ENCODE measurements at regions not wholly inside any gene's neighbourhood (a gene's known extent, or its start where the extent isn't known, plus 50 kb on each side); places are given as distances from the start of the nearest gene placed in this dataset.

DNA sequence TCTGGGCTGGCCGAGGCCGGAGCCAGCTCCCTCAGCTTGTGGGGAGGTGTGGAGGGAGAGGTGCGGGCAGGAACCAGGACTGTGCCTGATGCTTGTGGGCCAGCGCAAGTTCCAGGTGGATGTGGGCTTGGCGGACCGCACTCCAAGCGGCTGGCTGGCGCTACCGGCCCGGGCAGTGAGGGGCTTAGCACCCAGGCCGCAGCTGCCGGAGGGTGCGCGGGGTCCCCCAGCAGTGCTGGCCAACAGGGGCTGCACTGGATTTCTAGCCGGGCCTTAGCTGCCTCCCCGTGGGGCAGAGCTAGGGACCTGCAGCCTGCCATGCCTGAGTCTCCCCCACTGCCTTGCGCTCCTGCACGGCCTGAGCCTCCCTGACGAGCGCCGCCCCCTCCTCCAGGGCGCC lies 242.8 kb downstream of the CCSER2 start:
- Histone ChIP-seq H3K9ac (ENCODE audit: low read depth, low read length) (no peak overlapping the region), H3K4me1 (ENCODE audit: control insufficient read depth, insufficient read depth, low read length) (peaks cover 3% of the 10 kb centered on the region), H3K4me3 (ENCODE audit: low read depth, low read length) (no peak overlapping the region), H3K9me3 (ENCODE audit: control insufficient read depth, insufficient read depth, low read length) (peaks cover 5% of the 10 kb centered on the region), H3K36me3 (ENCODE audit: control insufficient read depth, insufficient read depth, low read length) (peaks cover 4% of the 10 kb centered on the region), H3K27me3 (ENCODE audit: control insufficient read depth, insufficient read depth, low read length) (no peaks in the 10 kb centered on the region)

DNA sequence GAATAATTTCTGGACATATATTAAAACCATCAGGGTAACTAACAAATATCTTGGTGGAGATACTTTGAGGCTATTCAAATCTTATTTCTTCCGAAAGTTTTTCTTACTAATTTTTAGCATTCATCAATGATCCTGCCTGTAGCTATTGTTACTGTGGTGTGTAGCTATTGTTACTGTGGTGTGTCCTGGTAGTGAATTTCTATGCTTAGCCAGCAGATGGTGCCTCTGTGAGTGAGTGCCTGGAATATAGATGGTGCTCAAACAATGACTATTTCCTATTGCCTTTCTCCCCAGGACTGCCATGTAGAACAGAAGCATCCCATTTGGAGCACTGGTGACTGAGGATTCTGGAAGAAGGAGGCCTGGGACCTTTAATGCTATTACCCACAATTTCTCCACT lies 245.7 kb downstream of the CCSER2 start:
- Histone ChIP-seq H3K36me3 (ENCODE audit: control insufficient read depth, insufficient read depth, low read length) (peaks cover 4% of the 10 kb centered on the region), H3K9ac (ENCODE audit: low read depth, low read length) (no peak overlapping the region), H3K4me1 (ENCODE audit: control insufficient read depth, insufficient read depth, low read length) (no peaks in the 10 kb centered on the region)

DNA sequence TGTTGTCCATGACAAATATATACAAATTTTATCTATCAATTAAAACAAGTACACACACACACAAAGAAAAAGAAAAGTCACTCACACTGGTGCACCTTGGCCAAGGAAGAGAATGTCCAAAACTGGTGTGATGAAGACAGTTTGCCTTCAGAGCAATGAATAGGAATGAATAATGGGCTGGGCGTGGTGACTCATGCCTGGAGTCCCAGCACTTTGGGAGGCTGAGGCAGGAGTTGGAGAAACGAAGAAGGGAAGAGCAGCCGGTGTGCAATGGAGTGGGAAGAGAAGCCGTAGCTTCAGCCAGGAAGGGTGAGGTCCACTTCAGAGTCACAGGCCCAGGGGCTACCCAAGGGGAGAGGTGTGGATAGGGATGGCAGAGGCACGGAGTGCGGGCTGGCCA lies 253.6 kb downstream of the CCSER2 start:
- Histone ChIP-seq H3K9me3 (ENCODE audit: control insufficient read depth, insufficient read depth, low read length) (no peaks in the 10 kb centered on the region), H3K9ac (ENCODE audit: low read depth, low read length) (no peak overlapping the region), H3K4me3 (ENCODE audit: low read depth, low read length) (no peak overlapping the region), H3K36me3 (ENCODE audit: control insufficient read depth, insufficient read depth, low read length) (no peaks in the 10 kb centered on the region), H3K27me3 (ENCODE audit: control insufficient read depth, insufficient read depth, low read length) (no peaks in the 10 kb centered on the region), H3K4me1 (ENCODE audit: control insufficient read depth, insufficient read depth, low read length) (peaks cover 6% of the 10 kb centered on the region)

More for the DNA sequence above, 245.7 kb downstream of the CCSER2 start:
- peaks cover 5% of the 10 kb centered on the region for H3K9me3 ChIP-seq (ENCODE audit: control insufficient read depth, insufficient read depth, low read length)
- H3K4me3 ChIP-seq (ENCODE audit: low read depth, low read length) = no peak overlapping the region
- no peaks in the 10 kb centered on the region for H3K27me3 ChIP-seq (ENCODE audit: control insufficient read depth, insufficient read depth, low read length)

DNA sequence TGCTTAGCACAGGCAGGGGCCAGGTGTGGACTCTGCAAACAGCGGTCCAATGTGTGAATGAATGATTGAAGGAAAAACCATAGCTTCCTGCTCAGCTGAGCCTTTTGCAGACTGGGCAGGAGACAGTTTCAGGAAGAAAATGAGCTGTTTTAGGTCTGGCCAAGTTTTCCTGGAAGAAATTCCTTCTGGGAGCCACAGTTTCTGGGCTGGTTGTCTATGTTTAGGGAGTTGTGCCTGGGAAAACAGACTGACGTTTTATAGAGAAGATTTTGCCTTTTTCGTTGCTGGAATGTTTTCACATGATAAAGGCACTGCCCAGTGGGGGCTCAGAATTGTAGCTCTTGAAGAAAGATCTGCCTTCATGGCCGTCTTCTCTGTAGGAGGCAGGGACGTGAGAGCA lies 255.1 kb downstream of the CCSER2 start:
- Histone ChIP-seq H3K9ac (ENCODE audit: low read depth, low read length) (no peak overlapping the region), H3K36me3 (ENCODE audit: control insufficient read depth, insufficient read depth, low read length) (no peaks in the 10 kb centered on the region), H3K4me3 (ENCODE audit: low read depth, low read length) (no peak overlapping the region), H3K27me3 (ENCODE audit: control insufficient read depth, insufficient read depth, low read length) (no peaks in the 10 kb centered on the region), H3K4me1 (ENCODE audit: control insufficient read depth, insufficient read depth, low read length) (peaks cover 18% of the 10 kb centered on the region), H3K9me3 (ENCODE audit: control insufficient read depth, insufficient read depth, low read length) (no peaks in the 10 kb centered on the region)

DNA sequence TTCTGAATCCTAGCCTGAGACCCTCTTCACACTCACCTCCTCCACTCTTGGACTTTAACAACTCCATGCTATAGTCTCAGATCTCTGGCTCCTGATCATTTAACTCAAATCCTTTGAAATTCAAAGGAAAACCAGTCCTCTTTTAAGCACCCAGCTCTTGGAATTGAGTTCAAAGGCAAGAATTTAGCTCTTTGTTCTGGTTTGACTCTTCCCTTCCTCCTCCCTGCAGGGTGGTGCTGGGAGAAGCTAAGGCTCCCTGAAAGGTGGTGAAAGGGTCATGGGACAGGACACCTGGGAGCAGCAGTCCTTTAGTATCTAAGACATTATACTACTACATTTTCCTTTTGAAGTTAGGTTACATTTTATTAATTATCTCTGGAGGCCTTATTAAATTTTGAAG lies 259.4 kb downstream of the CCSER2 start:
- Histone ChIP-seq H3K9ac (ENCODE audit: low read depth, low read length) (no peak overlapping the region), H3K4me1 (ENCODE audit: control insufficient read depth, insufficient read depth, low read length) (peaks cover 18% of the 10 kb centered on the region), H3K27me3 (ENCODE audit: control insufficient read depth, insufficient read depth, low read length) (no peaks in the 10 kb centered on the region), H3K36me3 (ENCODE audit: control insufficient read depth, insufficient read depth, low read length) (no peaks in the 10 kb centered on the region), H3K9me3 (ENCODE audit: control insufficient read depth, insufficient read depth, low read length) (no peaks in the 10 kb centered on the region), H3K4me3 (ENCODE audit: low read depth, low read length) (no peak overlapping the region)

DNA sequence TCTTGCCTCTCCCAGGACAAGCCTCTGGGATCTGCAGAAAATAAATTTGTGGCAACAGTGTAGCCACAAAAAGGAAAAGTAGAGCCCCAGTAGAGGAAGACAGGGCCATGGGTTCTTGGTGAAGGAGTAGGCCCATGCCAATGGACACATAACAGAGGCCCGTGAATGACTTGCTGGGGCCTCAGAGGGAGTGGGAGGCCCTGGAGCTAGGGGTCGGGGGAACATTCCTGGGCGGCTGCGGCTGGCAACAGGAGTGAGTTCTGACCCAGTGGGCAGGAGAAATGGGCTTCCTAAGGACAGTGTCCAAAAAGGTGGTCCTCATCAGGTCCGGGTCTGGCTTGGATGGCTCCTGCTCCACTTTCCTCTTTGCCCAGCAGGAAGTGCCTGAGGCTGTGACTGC lies 260.0 kb downstream of the CCSER2 start:
- no peaks in the 10 kb centered on the region for H3K36me3 ChIP-seq (ENCODE audit: control insufficient read depth, insufficient read depth, low read length)
- no peaks in the 10 kb centered on the region for H3K9me3 ChIP-seq (ENCODE audit: control insufficient read depth, insufficient read depth, low read length)
- no peaks in the 10 kb centered on the region for H3K27me3 ChIP-seq (ENCODE audit: control insufficient read depth, insufficient read depth, low read length)
- H3K9ac ChIP-seq (ENCODE audit: low read depth, low read length) = no peak overlapping the region
- H3K4me3 ChIP-seq (ENCODE audit: low read depth, low read length) = no peak overlapping the region
- peaks cover 18% of the 10 kb centered on the region for H3K4me1 ChIP-seq (ENCODE audit: control insufficient read depth, insufficient read depth, low read length)

DNA sequence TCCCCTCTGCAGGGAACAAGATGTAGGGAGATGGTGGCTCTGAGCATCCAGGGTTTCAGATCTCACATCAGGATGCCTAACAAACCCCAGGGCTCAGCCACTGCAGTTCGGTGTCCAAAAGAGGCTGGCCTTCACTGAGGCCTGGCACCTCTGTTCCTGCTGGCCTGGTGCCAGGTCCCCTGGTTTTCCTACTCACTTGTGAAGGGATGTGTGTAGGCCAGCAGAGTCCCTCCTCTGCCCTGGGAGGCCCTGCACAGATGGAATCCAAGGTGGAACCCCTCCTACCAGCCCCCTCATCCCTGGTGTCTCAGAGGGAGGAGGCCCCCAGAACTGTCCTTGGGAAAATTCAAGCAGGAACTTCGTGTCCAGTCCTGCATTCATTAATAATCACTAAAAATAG lies 260.6 kb downstream of the CCSER2 start:
- no peak overlapping the region for H3K9ac ChIP-seq (ENCODE audit: low read depth, low read length)
- no peaks in the 10 kb centered on the region for H3K27me3 ChIP-seq (ENCODE audit: control insufficient read depth, insufficient read depth, low read length)
- H3K4me1 ChIP-seq (ENCODE audit: control insufficient read depth, insufficient read depth, low read length) = peaks cover 12% of the 10 kb centered on the region
- no peaks in the 10 kb centered on the region for H3K9me3 ChIP-seq (ENCODE audit: control insufficient read depth, insufficient read depth, low read length)
- no peaks in the 10 kb centered on the region for H3K36me3 ChIP-seq (ENCODE audit: control insufficient read depth, insufficient read depth, low read length)
- H3K4me3 ChIP-seq (ENCODE audit: low read depth, low read length) = no peak overlapping the region

DNA sequence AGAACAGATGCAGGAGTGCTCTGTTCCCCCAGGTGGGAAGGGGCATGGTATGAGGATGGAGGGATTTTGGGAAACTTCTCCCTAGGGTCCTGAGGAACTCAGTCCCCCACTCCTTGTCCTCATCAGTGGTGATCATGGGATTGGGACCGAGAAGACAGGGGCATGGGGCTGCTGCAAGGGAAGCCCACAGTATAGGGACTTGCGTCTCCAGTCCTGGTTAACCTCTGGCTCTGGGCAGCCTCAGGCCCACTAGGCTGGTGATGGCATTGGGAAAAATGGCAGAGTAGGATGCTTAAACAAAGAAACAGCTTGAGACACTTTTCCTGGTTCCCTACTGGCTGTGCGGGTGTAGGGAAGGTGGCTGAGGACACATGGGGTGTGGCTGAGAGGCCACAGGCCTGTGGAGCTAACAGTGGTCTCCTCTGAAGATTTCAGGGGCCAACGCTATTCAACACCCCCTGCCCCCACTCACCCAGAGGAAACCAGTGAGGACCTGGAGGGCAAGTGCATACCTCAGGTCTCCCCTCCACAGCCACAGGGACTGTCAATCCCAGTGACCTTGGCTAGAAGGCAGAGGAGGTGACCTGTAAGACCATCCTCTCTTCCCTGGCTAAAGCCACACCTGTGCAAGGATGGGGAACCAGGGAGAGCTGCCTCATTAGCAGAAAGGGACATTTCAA lies 261.3 kb downstream of the CCSER2 start:
- no peak overlapping the region for H3K4me3 ChIP-seq (ENCODE audit: low read depth, low read length)
- H3K27me3 ChIP-seq (ENCODE audit: control insufficient read depth, insufficient read depth, low read length) = no peaks in the 10 kb centered on the region
- H3K9me3 ChIP-seq (ENCODE audit: control insufficient read depth, insufficient read depth, low read length) = no peaks in the 10 kb centered on the region
- H3K9ac ChIP-seq (ENCODE audit: low read depth, low read length) = no peak overlapping the region
- peaks cover 12% of the 10 kb centered on the region for H3K4me1 ChIP-seq (ENCODE audit: control insufficient read depth, insufficient read depth, low read length)
- H3K36me3 ChIP-seq (ENCODE audit: control insufficient read depth, insufficient read depth, low read length) = no peaks in the 10 kb centered on the region

DNA sequence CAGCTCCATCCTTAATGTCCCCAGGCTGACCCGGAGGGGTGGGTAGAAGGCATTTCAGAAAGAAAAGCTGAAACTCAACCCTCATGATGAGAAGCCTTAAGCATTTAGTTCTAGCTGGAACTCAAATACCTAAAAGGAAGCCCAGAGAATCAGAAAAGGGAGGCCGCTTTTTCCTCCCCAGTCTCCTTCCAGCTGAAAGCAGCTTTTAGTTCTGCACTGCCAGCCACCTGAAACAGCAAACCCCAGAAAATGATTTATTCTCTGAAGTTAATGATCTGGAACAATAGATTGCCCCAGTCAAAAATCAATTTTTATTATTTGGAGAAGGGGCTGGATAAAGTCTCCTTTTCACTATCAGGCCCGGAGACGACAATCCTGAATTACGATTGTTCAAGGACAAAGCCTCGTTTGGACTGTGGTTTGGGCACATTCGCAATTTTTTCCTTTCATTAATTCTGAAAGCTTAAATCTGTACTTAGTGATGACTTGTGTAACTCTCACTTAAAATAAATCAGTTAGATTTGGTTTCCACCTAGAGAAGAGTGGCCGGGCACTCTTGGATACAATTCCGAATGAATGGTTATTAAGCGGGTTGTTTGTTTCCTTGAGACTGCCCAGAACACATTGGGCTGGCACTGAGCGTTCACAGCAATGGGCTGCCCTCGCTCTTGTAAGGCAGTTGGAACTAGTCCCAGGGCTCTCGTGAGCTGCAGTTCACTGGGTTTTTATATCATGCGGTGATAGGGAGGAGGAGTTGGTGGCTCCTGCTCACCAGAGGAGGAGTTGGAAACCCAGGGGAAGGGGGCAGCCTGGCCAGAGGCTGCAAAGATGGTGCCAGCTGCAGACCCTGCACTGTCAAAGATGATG lies 262.2 kb downstream of the CCSER2 start:
- Histone ChIP-seq H3K27me3 (ENCODE audit: control insufficient read depth, insufficient read depth, low read length) (no peaks in the 10 kb centered on the region), H3K4me1 (ENCODE audit: control insufficient read depth, insufficient read depth, low read length) (peaks cover 12% of the 10 kb centered on the region), H3K36me3 (ENCODE audit: control insufficient read depth, insufficient read depth, low read length) (no peaks in the 10 kb centered on the region), H3K9ac (ENCODE audit: low read depth, low read length) (no peak overlapping the region), H3K4me3 (ENCODE audit: low read depth, low read length) (no peak overlapping the region), H3K9me3 (ENCODE audit: control insufficient read depth, insufficient read depth, low read length) (no peaks in the 10 kb centered on the region)

DNA sequence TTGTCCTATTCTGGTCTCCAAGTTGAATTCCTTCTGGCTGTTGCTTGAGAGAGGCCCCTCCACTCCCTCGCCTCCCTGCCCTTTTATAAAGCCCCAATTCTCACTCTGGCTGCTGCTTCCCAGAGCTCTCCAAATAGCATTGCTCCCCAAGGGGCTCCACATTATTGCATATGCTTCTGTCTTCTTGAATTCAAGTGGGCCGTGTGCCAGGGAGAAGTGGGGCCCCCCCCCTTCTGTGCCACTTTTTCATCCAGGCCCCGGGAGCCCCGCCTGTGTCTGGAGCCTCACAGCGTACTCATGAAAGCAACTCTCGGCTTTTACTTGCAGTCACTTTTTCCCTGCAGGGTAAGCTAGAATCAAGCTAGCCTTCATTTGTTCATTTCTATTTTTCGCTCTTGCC lies 265.1 kb downstream of the CCSER2 start:
- H3K4me1 ChIP-seq (ENCODE audit: control insufficient read depth, insufficient read depth, low read length) = no peaks in the 10 kb centered on the region

DNA sequence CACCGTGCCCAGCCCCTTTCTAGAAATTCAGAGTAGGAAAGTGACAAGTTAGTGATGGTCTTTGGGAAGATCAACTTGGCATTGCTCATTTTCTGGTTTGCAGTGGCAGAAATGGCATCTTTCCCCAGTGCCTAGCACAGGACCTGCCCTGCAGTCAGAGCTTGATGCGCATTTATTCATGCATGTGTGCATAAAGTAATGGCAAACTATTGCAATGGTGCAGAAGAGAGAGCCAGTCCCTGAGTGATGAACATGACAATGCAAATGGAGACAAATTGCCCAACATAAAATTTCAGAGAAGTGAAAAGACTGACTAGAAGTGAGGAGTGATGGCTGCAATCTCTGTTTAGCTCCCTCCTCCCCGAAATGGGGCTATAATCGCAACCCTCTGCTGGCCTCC lies 268.2 kb downstream of the CCSER2 start:
- Histone ChIP-seq H3K27me3 (ENCODE audit: control insufficient read depth, insufficient read depth, low read length) (peaks cover 1% of the 10 kb centered on the region), H3K9me3 (ENCODE audit: control insufficient read depth, insufficient read depth, low read length) (no peaks in the 10 kb centered on the region), H3K4me1 (ENCODE audit: control insufficient read depth, insufficient read depth, low read length) (no peaks in the 10 kb centered on the region), H3K36me3 (ENCODE audit: control insufficient read depth, insufficient read depth, low read length) (no peaks in the 10 kb centered on the region), H3K9ac (ENCODE audit: low read depth, low read length) (no peak overlapping the region), H3K4me3 (ENCODE audit: low read depth, low read length) (no peak overlapping the region)

More for the DNA sequence above, 265.1 kb downstream of the CCSER2 start:
- no peaks in the 10 kb centered on the region for H3K36me3 ChIP-seq (ENCODE audit: control insufficient read depth, insufficient read depth, low read length)
- H3K27me3 ChIP-seq (ENCODE audit: control insufficient read depth, insufficient read depth, low read length) = no peaks in the 10 kb centered on the region
- no peak overlapping the region for H3K9ac ChIP-seq (ENCODE audit: low read depth, low read length)
- no peaks in the 10 kb centered on the region for H3K9me3 ChIP-seq (ENCODE audit: control insufficient read depth, insufficient read depth, low read length)
- no peak overlapping the region for H3K4me3 ChIP-seq (ENCODE audit: low read depth, low read length)

DNA sequence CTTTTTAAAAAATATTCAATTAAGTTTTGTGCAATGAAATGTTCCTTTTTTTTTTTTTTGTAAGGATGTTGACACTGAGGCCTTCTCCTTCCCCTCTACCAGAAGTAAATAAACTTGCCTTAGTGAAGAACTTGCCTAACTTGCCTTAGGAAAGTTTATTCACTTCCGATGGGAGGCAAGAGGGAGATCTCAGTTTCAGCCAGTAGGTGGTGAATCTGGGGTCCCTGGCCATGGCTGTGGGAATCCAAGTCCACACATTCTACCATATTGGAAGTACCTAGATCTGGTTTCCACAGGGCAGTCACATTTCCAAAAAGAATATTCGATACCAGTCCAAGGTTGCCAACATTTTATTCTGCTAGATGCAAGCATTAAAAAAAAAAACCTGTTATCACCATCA lies 270.9 kb downstream of the CCSER2 start:
- no peak overlapping the region for H3K4me3 ChIP-seq (ENCODE audit: low read depth, low read length)

More for the DNA sequence above, 270.9 kb downstream of the CCSER2 start:
- no peaks in the 10 kb centered on the region for H3K4me1 ChIP-seq (ENCODE audit: control insufficient read depth, insufficient read depth, low read length)
- no peaks in the 10 kb centered on the region for H3K9me3 ChIP-seq (ENCODE audit: control insufficient read depth, insufficient read depth, low read length)
- H3K9ac ChIP-seq (ENCODE audit: low read depth, low read length) = no peak overlapping the region
- peaks cover 27% of the 10 kb centered on the region for H3K27me3 ChIP-seq (ENCODE audit: control insufficient read depth, insufficient read depth, low read length)
- H3K36me3 ChIP-seq (ENCODE audit: control insufficient read depth, insufficient read depth, low read length) = no peaks in the 10 kb centered on the region

All from iPS-15b (cell line).